HFFc6 (cell line): ENCODE measurements at regions not wholly inside any gene's neighbourhood (a gene's known extent, or its start where the extent isn't known, plus 50 kb on each side); places are given as distances from the start of the nearest gene placed in this dataset.

Experiments used
- DNase-seq: peaks from one replicate; pipeline ENCODE4 v3.0.0-alpha.2; 2018
- H3K27ac Mint-ChIP-seq: 2 replicates; pipeline ENCODE4 v1.8.0; 2020; ENCODE audit warnings: mild to moderate bottlenecking, mixed read lengths
- H3K27me3 Mint-ChIP-seq: 2 replicates; pipeline ENCODE4 v1.8.0; 2021; ENCODE audit warnings: mild to moderate bottlenecking, moderate library complexity, mixed read lengths; ENCODE audit not compliant: insufficient read depth
- H3K36me3 Mint-ChIP-seq: 2 replicates; pipeline ENCODE4 v1.8.0; 2021; ENCODE audit warnings: low read depth, mixed read lengths
- H3K4me1 Mint-ChIP-seq: 2 replicates; pipeline ENCODE4 v1.8.0; 2020; ENCODE audit warnings: low read depth, mixed read lengths
- H3K4me3 Mint-ChIP-seq: 2 replicates; pipeline ENCODE4 v1.8.0; 2020; ENCODE audit warnings: mild to moderate bottlenecking, moderate library complexity, mixed read lengths
- H3K9me3 Mint-ChIP-seq: 2 replicates; pipeline ENCODE4 v1.8.0; 2020; ENCODE audit warnings: mild to moderate bottlenecking, mixed read lengths
- TF ChIP-seq, protein P1 (sequence below): fragments of 200-600 bp; sonication (generic); IDR thresholded peaks from 2 replicates; pipeline ENCODE4 v1.5.0; 2021; ENCODE audit warnings: antibody characterized with exemption, mild to moderate bottlenecking

GRCh38 chr2:116975608-116976007 is 838.9 kb upstream of the DDX18 start:
- no peak for DNase-seq
- Mint-ChIP-seq H3K9me3 (peaks cover 47% of the 10 kb centered on the region), H3K36me3 (no peaks in the 10 kb centered on the region), H3K27me3 (no peaks in the 10 kb centered on the region), H3K27ac (no peak overlapping the region), H3K4me3 (no peak overlapping the region), H3K4me1 (no peaks in the 10 kb centered on the region)
- TF ChIP-seq, protein P1, sequence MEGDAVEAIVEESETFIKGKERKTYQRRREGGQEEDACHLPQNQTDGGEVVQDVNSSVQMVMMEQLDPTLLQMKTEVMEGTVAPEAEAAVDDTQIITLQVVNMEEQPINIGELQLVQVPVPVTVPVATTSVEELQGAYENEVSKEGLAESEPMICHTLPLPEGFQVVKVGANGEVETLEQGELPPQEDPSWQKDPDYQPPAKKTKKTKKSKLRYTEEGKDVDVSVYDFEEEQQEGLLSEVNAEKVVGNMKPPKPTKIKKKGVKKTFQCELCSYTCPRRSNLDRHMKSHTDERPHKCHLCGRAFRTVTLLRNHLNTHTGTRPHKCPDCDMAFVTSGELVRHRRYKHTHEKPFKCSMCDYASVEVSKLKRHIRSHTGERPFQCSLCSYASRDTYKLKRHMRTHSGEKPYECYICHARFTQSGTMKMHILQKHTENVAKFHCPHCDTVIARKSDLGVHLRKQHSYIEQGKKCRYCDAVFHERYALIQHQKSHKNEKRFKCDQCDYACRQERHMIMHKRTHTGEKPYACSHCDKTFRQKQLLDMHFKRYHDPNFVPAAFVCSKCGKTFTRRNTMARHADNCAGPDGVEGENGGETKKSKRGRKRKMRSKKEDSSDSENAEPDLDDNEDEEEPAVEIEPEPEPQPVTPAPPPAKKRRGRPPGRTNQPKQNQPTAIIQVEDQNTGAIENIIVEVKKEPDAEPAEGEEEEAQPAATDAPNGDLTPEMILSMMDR, result no peak

- Mint-ChIP-seq H3K27ac (no peak overlapping the region), H3K4me3 (no peak overlapping the region), H3K36me3 (no peaks in the 10 kb centered on the region), H3K9me3 (peaks cover 62% of the 10 kb centered on the region), H3K27me3 (no peaks in the 10 kb centered on the region), H3K4me1 (no peaks in the 10 kb centered on the region)
- TF ChIP-seq, protein P1, result no peak
- DNase-seq, result no peak
Observed at GRCh38 chr2:116979916-116980764, 834.4 kb upstream of the DDX18 start.

DNA sequence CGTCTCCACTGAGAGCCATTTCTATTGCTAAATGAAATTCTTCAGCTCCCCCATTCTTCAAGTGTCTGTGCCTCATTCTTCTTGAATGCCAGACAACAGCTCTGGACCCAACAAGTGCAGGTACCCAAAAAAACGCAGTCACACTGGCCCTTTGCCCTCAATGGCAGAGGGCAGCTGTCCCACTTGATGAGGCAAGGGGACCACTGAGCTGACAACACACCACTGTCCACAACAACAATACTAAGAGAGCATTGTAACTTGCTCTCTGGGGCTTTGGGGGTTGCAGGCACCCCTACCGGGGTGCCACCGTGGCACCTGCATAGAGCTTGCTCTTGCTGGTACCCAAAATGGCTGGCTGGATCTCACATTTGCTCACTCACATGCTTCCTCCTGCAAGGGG is 827.0 kb upstream of the DDX18 start:
- H3K4me1 Mint-ChIP-seq, result no peaks in the 10 kb centered on the region
- H3K4me3 Mint-ChIP-seq, result no peak overlapping the region
- TF ChIP-seq, protein P1, result no peak
- peaks cover 40% of the 10 kb centered on the region for H3K9me3 Mint-ChIP-seq
- H3K27ac Mint-ChIP-seq, result no peak overlapping the region
- no peaks in the 10 kb centered on the region; the same call in 1 of the 2 replicates for H3K36me3 Mint-ChIP-seq
- no peak for DNase-seq
- H3K27me3 Mint-ChIP-seq, result no peaks in the 10 kb centered on the region

DNA sequence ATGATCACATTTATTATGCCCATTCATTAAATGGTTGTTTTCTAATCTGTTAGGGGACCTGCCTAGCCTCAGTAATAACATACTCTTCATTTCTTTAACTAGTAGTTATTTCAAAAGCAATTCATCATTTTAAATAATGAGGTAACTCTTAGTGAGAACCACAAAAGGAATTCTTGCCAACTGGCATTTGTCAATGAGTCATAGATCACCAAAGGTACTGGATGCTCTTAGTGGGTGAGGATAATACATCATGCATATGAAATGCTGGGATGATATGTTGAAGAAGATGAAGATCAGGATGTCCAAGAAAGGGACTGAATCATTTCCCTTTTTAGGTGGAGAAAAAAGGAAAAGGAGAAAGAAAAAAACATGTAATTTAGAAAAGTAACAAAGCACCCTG is 826.2 kb upstream of the DDX18 start:
- no peak overlapping the region for H3K27ac Mint-ChIP-seq
- H3K4me3 Mint-ChIP-seq, result no peak overlapping the region
- TF ChIP-seq, protein P1, result no peak
- H3K36me3 Mint-ChIP-seq, result no peaks in the 10 kb centered on the region; the same call in 1 of the 2 replicates
- no peaks in the 10 kb centered on the region for H3K27me3 Mint-ChIP-seq
- no peak for DNase-seq
- no peaks in the 10 kb centered on the region for H3K4me1 Mint-ChIP-seq
- peaks cover 39% of the 10 kb centered on the region for H3K9me3 Mint-ChIP-seq

DNA sequence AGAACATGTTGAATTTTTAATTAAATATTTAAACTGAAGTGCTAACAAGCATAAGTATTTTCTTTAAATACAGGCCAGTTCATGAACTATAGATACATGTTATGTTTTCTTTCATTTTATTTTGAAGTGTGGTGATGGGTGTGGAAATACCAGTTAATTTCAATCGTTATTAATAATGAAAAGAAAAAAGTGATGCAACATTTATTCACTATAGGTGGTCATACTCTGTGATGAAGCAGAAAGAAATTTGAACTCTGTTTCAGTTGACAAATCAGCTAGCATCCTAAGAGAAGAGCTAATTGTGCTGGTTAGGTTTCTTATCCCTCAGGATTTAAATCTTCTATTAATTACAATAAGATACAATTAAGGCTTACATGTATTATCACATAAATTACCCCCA is 795.1 kb upstream of the DDX18 start:
- H3K4me1 Mint-ChIP-seq, result no peaks in the 10 kb centered on the region
- no peaks in the 10 kb centered on the region for H3K36me3 Mint-ChIP-seq
- TF ChIP-seq, protein P1, result no peak
- no peak for DNase-seq
- no peaks in the 10 kb centered on the region for H3K27me3 Mint-ChIP-seq
- no peaks in the 10 kb centered on the region for H3K9me3 Mint-ChIP-seq
- H3K27ac Mint-ChIP-seq, result no peak overlapping the region
- no peak overlapping the region for H3K4me3 Mint-ChIP-seq
